ENCODE measurements at regions not wholly inside any gene's neighbourhood (a gene's known extent, or its start where the extent isn't known, plus 50 kb on each side); places are given as distances from the start of the nearest gene placed in this dataset.

DNA sequence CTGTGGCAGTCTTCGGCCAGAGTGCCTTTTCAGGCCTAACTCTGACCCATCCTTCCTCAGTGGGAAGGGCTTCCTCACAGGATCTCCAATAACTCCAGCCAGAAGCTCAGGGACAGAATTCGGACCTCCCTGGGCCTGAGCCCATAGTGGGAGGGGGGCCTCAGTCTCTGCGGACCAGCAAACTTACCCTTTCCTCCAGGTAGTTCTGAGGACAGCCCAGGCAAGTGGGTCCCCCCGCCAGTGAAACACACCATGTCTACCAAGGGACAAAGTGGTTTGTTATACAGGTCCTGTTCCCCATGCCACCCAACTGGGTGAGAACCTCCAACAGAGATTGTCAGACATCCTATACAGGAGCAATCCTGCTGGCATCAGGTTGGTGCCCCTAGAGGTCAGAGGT, 350.4 kb downstream of the RAB28 start:
- DNase-seq (ENCODE audit: low read depth) = no peak
- no peak for TF ChIP-seq CTCF (IDR thresholded peaks at IDR 0.05; ENCODE audit: insufficient read depth, low read length)

DNA sequence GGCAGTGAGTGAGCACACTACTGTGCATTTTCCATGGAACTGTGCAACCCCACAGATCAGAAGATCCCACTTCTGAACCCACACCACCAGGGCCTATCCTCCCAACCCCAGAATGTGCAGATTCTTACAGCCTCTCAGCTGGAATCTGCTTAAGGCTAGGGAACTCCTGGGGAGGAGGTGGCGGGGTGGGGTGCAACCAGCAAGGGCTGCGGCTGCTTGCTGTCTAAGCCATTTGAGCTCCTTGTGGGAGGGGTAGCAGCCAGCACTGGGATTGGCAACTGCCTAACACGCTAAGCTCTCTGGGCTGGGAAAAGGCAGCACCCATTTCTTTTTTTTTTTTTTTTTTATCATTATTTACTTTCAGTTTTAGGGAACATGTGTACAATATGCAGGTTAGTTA, 353.3 kb downstream of the RAB28 start:
- H3K4me3 ChIP-seq (ENCODE audit: low read depth, low read length) = no peak overlapping the region
- no peak for DNase-seq (ENCODE audit: low read depth)
- TF ChIP-seq CTCF (IDR thresholded peaks at IDR 0.05; ENCODE audit: insufficient read depth, low read length) = no peak

More for the DNA sequence above, 350.4 kb downstream of the RAB28 start:
- no peak overlapping the region for H3K4me3 ChIP-seq (ENCODE audit: low read depth, low read length)

DNA sequence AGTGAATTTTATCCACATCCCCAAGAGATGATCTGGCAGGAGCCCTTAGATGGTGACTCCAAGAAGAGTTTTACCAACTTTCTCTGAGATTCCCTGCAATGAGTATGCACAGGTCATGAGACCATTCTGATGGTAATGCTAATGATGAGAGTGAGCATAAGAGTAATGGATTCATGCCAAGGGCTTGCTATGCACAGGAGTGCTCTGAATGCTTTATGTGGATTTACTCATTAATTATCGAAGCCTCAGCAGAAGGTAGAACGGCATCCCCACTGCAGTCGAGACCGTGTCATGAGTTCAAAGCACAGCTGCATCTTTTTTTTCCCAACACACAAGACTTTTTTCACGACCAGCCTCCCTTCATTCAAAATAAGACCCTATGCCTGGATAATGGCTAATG, 355.0 kb downstream of the RAB28 start:
- no peak for DNase-seq (ENCODE audit: low read depth)
- no peak for TF ChIP-seq CTCF (IDR thresholded peaks at IDR 0.05; ENCODE audit: insufficient read depth, low read length)

DNA sequence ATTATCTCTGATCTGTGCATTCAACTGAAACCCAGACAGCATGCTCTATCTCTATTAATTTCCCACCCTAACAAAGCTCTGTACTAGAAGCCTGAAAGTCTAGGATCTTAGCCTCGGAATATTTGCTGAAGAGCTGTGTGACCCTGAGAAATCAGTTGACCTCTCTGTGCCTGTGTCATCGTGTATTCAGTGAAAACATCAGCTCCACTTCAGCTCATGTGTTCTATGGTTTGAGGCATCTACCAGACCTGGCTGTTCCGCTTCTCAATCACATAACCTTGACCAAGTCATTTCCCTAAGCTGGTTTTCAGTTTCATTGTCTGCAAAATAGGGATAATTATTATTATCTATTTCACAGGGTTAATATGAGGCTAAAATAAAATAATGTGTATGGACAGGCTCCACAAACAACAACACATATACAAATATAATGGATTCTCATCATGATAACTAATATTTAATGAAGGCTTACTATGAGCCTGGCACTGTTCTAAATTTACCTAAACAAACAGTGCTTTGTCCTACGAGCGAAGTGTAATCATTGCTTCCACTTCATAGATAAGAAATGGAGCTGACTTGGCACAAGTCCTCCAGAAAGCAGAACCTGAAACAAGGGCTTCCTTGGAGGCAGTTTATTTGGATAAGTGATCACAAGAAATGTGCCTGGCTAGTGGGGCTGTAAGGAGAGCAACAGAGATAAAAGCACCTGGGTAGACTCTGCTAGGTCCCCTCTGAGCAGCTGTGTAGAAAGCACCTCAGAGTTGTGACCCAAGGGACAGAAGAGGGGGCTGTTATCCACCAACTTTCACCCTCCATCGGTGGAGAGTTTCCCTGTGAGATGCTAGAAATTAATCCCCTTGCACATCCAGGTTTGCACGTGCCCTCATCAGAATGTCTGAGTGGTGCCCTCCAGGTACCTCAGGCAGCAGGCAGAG, 356.9 kb downstream of the RAB28 start:
- no peak for TF ChIP-seq CTCF (IDR thresholded peaks at IDR 0.05; ENCODE audit: insufficient read depth, low read length)
- no peak overlapping the region for H3K4me3 ChIP-seq (ENCODE audit: low read depth, low read length)
- DNase-seq (ENCODE audit: low read depth) = no peak

More for the DNA sequence above, 355.0 kb downstream of the RAB28 start:
- no peak overlapping the region for H3K4me3 ChIP-seq (ENCODE audit: low read depth, low read length)

DNA sequence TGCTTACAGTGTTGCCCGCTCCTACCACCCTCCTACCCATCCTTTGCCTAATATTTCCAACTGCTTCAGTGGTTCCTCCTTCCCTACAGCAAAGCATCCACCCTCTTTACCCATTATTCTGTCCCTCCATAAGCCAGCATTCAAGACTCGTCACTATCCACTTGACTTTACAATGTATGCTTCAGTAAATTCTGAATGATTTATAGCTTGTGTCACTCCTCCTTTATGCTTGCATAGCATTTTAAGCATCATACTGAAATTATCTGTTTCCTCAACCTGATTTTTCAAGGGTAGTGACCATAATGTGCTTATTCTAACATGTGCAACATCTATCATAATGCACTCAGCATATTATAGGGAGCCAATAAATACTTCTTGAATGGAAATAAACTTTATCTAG, 365.5 kb downstream of the RAB28 start:
- TF ChIP-seq CTCF (IDR thresholded peaks at IDR 0.05; ENCODE audit: insufficient read depth, low read length) = no peak
- no peak for DNase-seq (ENCODE audit: low read depth)
- H3K4me3 ChIP-seq (ENCODE audit: low read depth, low read length) = no peak overlapping the region

DNA sequence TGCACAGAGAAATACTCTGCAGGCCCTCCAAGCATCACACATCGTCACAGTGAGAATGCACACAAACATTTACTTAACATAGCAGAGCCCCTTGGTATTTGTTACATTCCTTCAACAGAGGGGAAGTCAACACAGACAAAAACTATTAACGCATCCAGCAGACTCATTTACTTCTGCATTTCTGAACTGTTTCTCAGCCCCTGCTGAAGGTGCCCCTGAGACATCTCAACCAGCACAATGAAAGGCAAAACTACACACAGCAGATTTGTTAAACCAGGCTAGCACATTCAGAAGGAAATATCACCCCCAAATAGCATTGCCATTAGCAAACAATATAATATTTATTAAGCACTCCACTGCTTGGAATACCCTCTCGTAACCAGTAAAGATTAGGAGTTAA, 367.0 kb downstream of the RAB28 start:
- DNase-seq (ENCODE audit: low read depth) = no peak
- no peak for TF ChIP-seq CTCF (IDR thresholded peaks at IDR 0.05; ENCODE audit: insufficient read depth, low read length)
- H3K4me3 ChIP-seq (ENCODE audit: low read depth, low read length) = no peak overlapping the region
